Activated B cell treated with CpG ODN at 0.5 μM for 24 hours (primary cell): ENCODE measurements at regions not wholly inside any gene's neighbourhood (a gene's known extent, or its start where the extent isn't known, plus 50 kb on each side); places are given as distances from the start of the nearest gene placed in this dataset.

Experiments
- ATAC-seq: fragments of 200-7000 bp; cut with Tn5 transposase; one replicate; pipeline ENCODE4 v1.10.0; 2021; ENCODE audit warnings: low read depth, mild to moderate bottlenecking, moderate library complexity
- CTCF ChIA-PET: fragments of 350-600 bp; sonication (Branson Sonifier 250); formaldehyde crosslinking; loops from one replicate; lab custom pipeline; 2021; ENCODE audit warnings: antibody characterized with exemption; lab: Charles Lee
- POLR2A ChIA-PET: fragments of 350-600 bp; sonication (Branson Sonifier 250); formaldehyde crosslinking; loops from one replicate; lab custom pipeline; 2021; ENCODE audit warnings: antibody characterized with exemption; lab: Charles Lee
- DNase-seq: peaks from one replicate; pipeline ENCODE4 v3.0.0; 2022
- H3K27ac Mint-ChIP-seq: one replicate; pipeline ENCODE4 v1.8.0; 2020; ENCODE audit warnings: mixed read lengths
- H3K27me3 Mint-ChIP-seq: one replicate; pipeline ENCODE4 v1.8.0; 2021; ENCODE audit warnings: mixed read lengths
- H3K36me3 Mint-ChIP-seq: one replicate; pipeline ENCODE4 v1.8.0; 2021; ENCODE audit warnings: low read depth, mixed read lengths
- H3K4me1 Mint-ChIP-seq: one replicate; pipeline ENCODE4 v1.8.0; 2021; ENCODE audit warnings: mixed read lengths
- H3K4me3 Mint-ChIP-seq: one replicate; pipeline ENCODE4 v1.8.0; 2020; ENCODE audit warnings: mild to moderate bottlenecking, mixed read lengths
- H3K9me3 Mint-ChIP-seq: one replicate; pipeline ENCODE4 v1.8.0; 2020; ENCODE audit warnings: mixed read lengths
- CTCF ChIP-seq: fragments of 200-600 bp; IDR thresholded peaks from one replicate; pipeline ENCODE4 v1.8.0; 2022; ENCODE audit warnings: antibody characterized with exemption, mild to moderate bottlenecking
- intact Hi-C: fragments of 100-400 bp; cut with micrococcal nuclease; formaldehyde crosslinking; loops from one replicate; pipeline ENCODE4 v1.15.1; 2024

GRCh38 chr12:70032076-70032475 is 207.0 kb downstream of the MYRFL start:
- H3K27ac Mint-ChIP-seq = no peak overlapping the region
- ChIA-PET POLR2A (no interaction called here), CTCF (no interaction called here)
- intact Hi-C loops = no loop called here
- DNase-seq (no peak), ATAC-seq (no peak)
- no peaks in the 10 kb centered on the region for H3K36me3 Mint-ChIP-seq
- H3K27me3 Mint-ChIP-seq = no peaks in the 10 kb centered on the region
- H3K9me3 Mint-ChIP-seq = peaks cover 7% of the 10 kb centered on the region
- H3K4me3 Mint-ChIP-seq = no peak overlapping the region
- no peaks in the 10 kb centered on the region for H3K4me1 Mint-ChIP-seq
- TF ChIP-seq CTCF = no peak

GRCh38 chr12:70033310-70033709 is 208.3 kb downstream of the MYRFL start:
- peaks cover 7% of the 10 kb centered on the region for H3K9me3 Mint-ChIP-seq
- POLR2A ChIA-PET = no interaction called here

GRCh38 chr12:70040141-70040540 is 203.1 kb upstream of the CNOT2 start:
- ATAC-seq (no peak), DNase-seq (no peak)
- no peak for TF ChIP-seq CTCF
- Mint-ChIP-seq H3K27me3 (no peaks in the 10 kb centered on the region), H3K9me3 (no peaks in the 10 kb centered on the region), H3K27ac (no peak overlapping the region), H3K4me1 (no peaks in the 10 kb centered on the region), H3K36me3 (no peaks in the 10 kb centered on the region), H3K4me3 (no peak overlapping the region)
- ChIA-PET POLR2A (no interaction called here), CTCF (no interaction called here)
- intact Hi-C loops = no loop called here

More at GRCh38 chr12:70033310-70033709, 208.3 kb downstream of the MYRFL start:
- CTCF ChIA-PET = no interaction called here
- no peaks in the 10 kb centered on the region for H3K4me1 Mint-ChIP-seq
- intact Hi-C loops = no loop called here
- no peak for TF ChIP-seq CTCF
- ATAC-seq = no peak
- H3K36me3 Mint-ChIP-seq = no peaks in the 10 kb centered on the region
- no peak for DNase-seq
- H3K27ac Mint-ChIP-seq = no peak overlapping the region
- H3K4me3 Mint-ChIP-seq = no peak overlapping the region
- H3K27me3 Mint-ChIP-seq = no peaks in the 10 kb centered on the region

- no peaks in the 10 kb centered on the region for H3K4me1 Mint-ChIP-seq
- H3K9me3 Mint-ChIP-seq = no peaks in the 10 kb centered on the region
- ATAC-seq (no peak), DNase-seq (no peak)
- no peak for TF ChIP-seq CTCF
- POLR2A ChIA-PET = no interaction called here
- H3K27me3 Mint-ChIP-seq = no peaks in the 10 kb centered on the region
- H3K27ac Mint-ChIP-seq = no peak overlapping the region
- no peak overlapping the region for H3K4me3 Mint-ChIP-seq
- intact Hi-C loops = no loop called here
- H3K36me3 Mint-ChIP-seq = no peaks in the 10 kb centered on the region
- CTCF ChIA-PET = no interaction called here
Measured at GRCh38 chr12:70042675-70043074, 200.6 kb upstream of the CNOT2 start.

GRCh38 chr12:70043490-70044138 is 199.6 kb upstream of the CNOT2 start:
- Mint-ChIP-seq H3K4me1 (no peaks in the 10 kb centered on the region), H3K36me3 (no peaks in the 10 kb centered on the region), H3K4me3 (no peak overlapping the region), H3K27ac (no peak overlapping the region), H3K9me3 (no peaks in the 10 kb centered on the region), H3K27me3 (no peaks in the 10 kb centered on the region)
- no peak for TF ChIP-seq CTCF
- no peak for DNase-seq
- POLR2A ChIA-PET = no interaction called here
- ATAC-seq = no peak
- CTCF ChIA-PET = no interaction called here
- intact Hi-C loops = no loop called here
